AG04449 (cell line): ENCODE measurements at regions not wholly inside any gene's neighbourhood (a gene's known extent, or its start where the extent isn't known, plus 50 kb on each side); places are given as distances from the start of the nearest gene placed in this dataset.

ENCODE experiments used
- CTCF ChIA-PET: fragments of 350-600 bp; formaldehyde crosslinking; extraction: SDS; loops from one replicate; lab custom pipeline; 2021; ENCODE audit warnings: antibody characterized with exemption; lab: Yijun Ruan, JAX
- POLR2A ChIA-PET: fragments of 400-600, 350-600 bp; formaldehyde crosslinking; extraction: SDS; loops from one replicate; lab custom pipeline; 2020; ENCODE audit warnings: antibody characterized with exemption, inconsistent platforms; lab: Yijun Ruan, JAX
- DNase-seq: peaks from one replicate; pipeline ENCODE4 v3.0.0-alpha.2; 2010; ENCODE audit warnings: low read depth, low spot score
- H3K4me3 ChIP-seq: 2 replicates; pipeline ENCODE4 v1.5.1; 2011; ENCODE audit warnings: low read depth, mild to moderate bottlenecking, control low read depth, low read length
- TF ChIP-seq, protein P1 (sequence below): IDR thresholded peaks from one replicate; pipeline ENCODE4 v1.5.1; 2011; ENCODE audit warnings: mild to moderate bottlenecking, moderate library complexity, low read length, control low read depth, inconsistent platforms; ENCODE audit not compliant: insufficient read depth; ENCODE audit errors: missing control alignments

DNA sequence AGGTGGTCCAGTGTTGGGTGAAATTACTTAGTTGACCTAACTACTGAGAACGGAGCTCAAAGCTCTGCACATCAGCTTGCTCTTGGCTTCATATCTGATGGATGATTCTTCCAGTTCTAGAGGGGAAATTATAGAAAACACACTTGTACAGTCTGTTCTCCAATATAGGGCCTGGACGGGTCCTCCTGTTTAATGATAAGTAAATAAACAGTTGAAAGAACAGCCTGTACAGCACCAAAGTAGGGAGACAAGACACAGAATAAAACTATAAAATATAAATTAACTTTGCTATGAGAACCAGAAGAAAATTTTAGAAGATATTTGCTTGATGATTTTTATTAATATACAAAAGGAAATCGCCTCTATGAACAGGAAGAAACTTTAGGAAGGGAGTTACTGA lies 271.7 kb downstream of the STK31 start:
- DNase-seq = no peak
- CTCF ChIA-PET = no interaction called here
- H3K4me3 ChIP-seq = no peak overlapping the region
- TF ChIP-seq, protein P1, sequence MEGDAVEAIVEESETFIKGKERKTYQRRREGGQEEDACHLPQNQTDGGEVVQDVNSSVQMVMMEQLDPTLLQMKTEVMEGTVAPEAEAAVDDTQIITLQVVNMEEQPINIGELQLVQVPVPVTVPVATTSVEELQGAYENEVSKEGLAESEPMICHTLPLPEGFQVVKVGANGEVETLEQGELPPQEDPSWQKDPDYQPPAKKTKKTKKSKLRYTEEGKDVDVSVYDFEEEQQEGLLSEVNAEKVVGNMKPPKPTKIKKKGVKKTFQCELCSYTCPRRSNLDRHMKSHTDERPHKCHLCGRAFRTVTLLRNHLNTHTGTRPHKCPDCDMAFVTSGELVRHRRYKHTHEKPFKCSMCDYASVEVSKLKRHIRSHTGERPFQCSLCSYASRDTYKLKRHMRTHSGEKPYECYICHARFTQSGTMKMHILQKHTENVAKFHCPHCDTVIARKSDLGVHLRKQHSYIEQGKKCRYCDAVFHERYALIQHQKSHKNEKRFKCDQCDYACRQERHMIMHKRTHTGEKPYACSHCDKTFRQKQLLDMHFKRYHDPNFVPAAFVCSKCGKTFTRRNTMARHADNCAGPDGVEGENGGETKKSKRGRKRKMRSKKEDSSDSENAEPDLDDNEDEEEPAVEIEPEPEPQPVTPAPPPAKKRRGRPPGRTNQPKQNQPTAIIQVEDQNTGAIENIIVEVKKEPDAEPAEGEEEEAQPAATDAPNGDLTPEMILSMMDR = no peak
- POLR2A ChIA-PET = no interaction called here

GRCh38 chr7:24005517-24005916 lies 278.5 kb upstream of the NPY start:
- CTCF ChIA-PET = no interaction called here
- DNase-seq = no peak

GRCh38 chr7:24010495-24010894 lies 273.5 kb upstream of the NPY start:
- ChIA-PET CTCF (no interaction called here), POLR2A (interaction anchor here (0.7 kb wide), 1 partner anchor 157 kb away, joined by 4 read pairs; no protein-coding TSS in a partner anchor)
- DNase-seq = no peak
- no peak overlapping the region for H3K4me3 ChIP-seq
- TF ChIP-seq, protein P1 = no peak

More at GRCh38 chr7:24005517-24005916, 278.5 kb upstream of the NPY start:
- H3K4me3 ChIP-seq = no peak overlapping the region
- POLR2A ChIA-PET = no interaction called here
- TF ChIP-seq, protein P1 = no peak

GRCh38 chr7:24017519-24017918 lies 266.5 kb upstream of the NPY start:
- POLR2A ChIA-PET = no interaction called here
- no peak overlapping the region for H3K4me3 ChIP-seq
- DNase-seq = no peak
- CTCF ChIA-PET = no interaction called here
- TF ChIP-seq, protein P1 = no peak

DNA sequence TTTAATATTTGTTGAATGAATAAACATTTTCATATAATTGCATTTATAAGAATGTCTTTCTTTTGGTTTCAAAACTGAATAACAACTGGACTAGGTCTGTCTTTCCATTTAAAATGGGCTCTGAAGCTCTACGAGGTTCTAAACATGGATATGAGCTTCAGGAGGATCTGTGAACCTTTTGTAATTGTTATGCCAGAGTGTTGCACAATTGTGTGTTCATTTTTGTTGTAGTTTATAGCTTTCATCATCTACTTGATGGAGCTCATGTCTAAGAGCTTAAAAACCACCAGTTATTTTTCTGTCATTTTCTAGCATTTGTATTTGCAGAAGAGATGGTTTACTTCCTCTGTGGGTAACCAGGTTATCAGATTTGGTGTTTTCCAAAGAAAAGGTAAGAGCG lies 265.7 kb upstream of the NPY start:
- TF ChIP-seq, protein P1 = no peak
- CTCF ChIA-PET = no interaction called here
- no peak overlapping the region for H3K4me3 ChIP-seq
- POLR2A ChIA-PET = no interaction called here
- no peak for DNase-seq

GRCh38 chr7:24019841-24020240 lies 264.1 kb upstream of the NPY start:
- CTCF ChIA-PET = no interaction called here
- TF ChIP-seq, protein P1 = no peak
- H3K4me3 ChIP-seq = no peak overlapping the region
- POLR2A ChIA-PET = no interaction called here
- no peak for DNase-seq
